Breast epithelium (tissue), 4 donors: ENCODE measurements at regions not wholly inside any gene's neighbourhood (a gene's known extent, or its start where the extent isn't known, plus 50 kb on each side); places are given as distances from the start of the nearest gene placed in this dataset.

Experiments
- DNase-seq, 2 donors: peaks; one replicate each; pipeline ENCODE4 v3.0.0-alpha.2; 2019; ENCODE audit warnings: low spot score in 2 of 2
- H3K27ac ChIP-seq, 2 donors: fragments of 200-600 bp; sonication (generic) in 1 of 2; one replicate each; pipeline ENCODE4 v1.5.1; 2016 to 2019; ENCODE audit warnings: mild to moderate bottlenecking in 1 of 2
- H3K27me3 ChIP-seq, 2 donors: fragments of 200-600 bp; sonication (generic) in 1 of 2; one replicate each; pipeline versions ENCODE4 v1.5.1 to v1.6.0; 2017 to 2019; ENCODE audit warnings: control low read depth in 1 of 2, mild to moderate bottlenecking in 1 of 2
- H3K36me3 ChIP-seq: fragments of 200-600 bp; one replicate; pipeline ENCODE4 v1.5.1; 2019
- H3K4me1 ChIP-seq, 2 donors: fragments of 200-600 bp; sonication (generic); one replicate each; pipeline ENCODE4 v1.5.1; 2016 to 2019; ENCODE audit warnings: control low read depth in 1 of 2
- H3K4me3 ChIP-seq, 3 donors: fragments of 200-600 bp; sonication (generic); 1 replicate in 2 of 3; 2 replicates in 1 of 3; pipeline ENCODE4 v1.5.1; 2016 to 2019; ENCODE audit warnings: mild to moderate bottlenecking in 3 of 3, moderate library complexity in 2 of 3
- H3K9me3 ChIP-seq, 2 donors: fragments of 200-600 bp; sonication (generic) in 1 of 2; one replicate each; pipeline ENCODE4 v1.5.1; 2016 to 2019; ENCODE audit warnings: control low read depth in 1 of 2
- CTCF ChIP-seq, 3 donors: fragments of 450-650 bp; IDR thresholded peaks; one replicate each; pipeline ENCODE4 v1.5.1; 2016 to 2017; ENCODE audit warnings: antibody characterized with exemption in 3 of 3, mild to moderate bottlenecking in 3 of 3, moderate library complexity in 3 of 3
- POLR2A ChIP-seq: fragments of 450-650 bp; IDR thresholded peaks from one replicate; pipeline ENCODE4 v1.6.1; 2016; ENCODE audit warnings: antibody characterized with exemption, mild to moderate bottlenecking, moderate library complexity
- POLR2AphosphoS5 ChIP-seq, 3 donors: sonication (generic); formaldehyde crosslinking; IDR thresholded peaks; one replicate each; pipeline ENCODE4 v1.6.1; 2017; ENCODE audit warnings: antibody characterized with exemption in 3 of 3
- intact Hi-C: fragments of 100-400 bp; cut with DNase I; formaldehyde crosslinking; loops from one replicate; pipeline ENCODE4 v1.15.1; 2023; ENCODE audit warnings: low total_unique reads

GRCh38 chr5:126263591-126264184 is 159.5 kb upstream of the GRAMD2B start:
- TF ChIP-seq CTCF (IDR thresholded peaks at IDR 0.05) (no peak), POLR2AphosphoS5 (IDR thresholded peaks at IDR 0.05) (no peak), POLR2A (no peak)
- Histone ChIP-seq H3K36me3 (no peaks in the 10 kb centered on the region), H3K4me3 (no peak overlapping the region), H3K27ac (no peak overlapping the region), H3K9me3 (peaks cover 9 to 10% of the 10 kb centered on the region in 2 donors), H3K4me1 (no peaks in the 10 kb centered on the region), H3K27me3 (no peaks in the 10 kb centered on the region)
- intact Hi-C loops = no loop called here
- DNase-seq = no peak

- DNase-seq = peak in 1 of 2 donors; percentile 53
- intact Hi-C loops = no loop called here
- Histone ChIP-seq H3K9me3 (peaks cover 0 to 5% of the 10 kb centered on the region in 2 donors), H3K4me3 (no peak overlapping the region), H3K36me3 (no peaks in the 10 kb centered on the region), H3K4me1 (no peaks in the 10 kb centered on the region), H3K27me3 (no peaks in the 10 kb centered on the region), H3K27ac (no peak overlapping the region)
- no peak for TF ChIP-seq POLR2A
- TF ChIP-seq POLR2AphosphoS5 (IDR thresholded peaks at IDR 0.05) = no peak
- TF ChIP-seq CTCF (IDR thresholded peaks at IDR 0.05) = no peak
Observed at GRCh38 chr5:126265917-126266316, 157.3 kb upstream of the GRAMD2B start.

GRCh38 chr5:126267438-126267837 is 155.8 kb upstream of the GRAMD2B start:
- intact Hi-C loops = no loop called here
- TF ChIP-seq POLR2A = no peak
- TF ChIP-seq CTCF (IDR thresholded peaks at IDR 0.05) = no peak
- TF ChIP-seq POLR2AphosphoS5 (IDR thresholded peaks at IDR 0.05) = no peak
- H3K4me3 ChIP-seq = no peak overlapping the region
- H3K9me3 ChIP-seq = peaks cover 0 to 4% of the 10 kb centered on the region in 2 donors
- no peak overlapping the region for H3K27ac ChIP-seq
- no peaks in the 10 kb centered on the region for H3K27me3 ChIP-seq
- H3K36me3 ChIP-seq = no peaks in the 10 kb centered on the region
- no peaks in the 10 kb centered on the region for H3K4me1 ChIP-seq
- no peak for DNase-seq

- no peaks in the 10 kb centered on the region for H3K9me3 ChIP-seq
- H3K27ac ChIP-seq = no peak overlapping the region
- intact Hi-C loops = no loop called here
- H3K4me3 ChIP-seq = no peak overlapping the region
- TF ChIP-seq POLR2AphosphoS5 (IDR thresholded peaks at IDR 0.05) (no peak), POLR2A (no peak)
- DNase-seq = no peak
- H3K4me1 ChIP-seq = no peaks in the 10 kb centered on the region
- no peaks in the 10 kb centered on the region for H3K36me3 ChIP-seq
- H3K27me3 ChIP-seq = no peaks in the 10 kb centered on the region
Observed at GRCh38 chr5:126268697-126269315, 154.4 kb upstream of the GRAMD2B start.

GRCh38 chr5:126269511-126269910 is 153.7 kb upstream of the GRAMD2B start:
- H3K9me3 ChIP-seq = no peaks in the 10 kb centered on the region
- no peak overlapping the region for H3K4me3 ChIP-seq
- intact Hi-C loops = no loop called here
- H3K36me3 ChIP-seq = no peaks in the 10 kb centered on the region
- no peaks in the 10 kb centered on the region for H3K4me1 ChIP-seq
- H3K27ac ChIP-seq = no peak overlapping the region
- no peak for TF ChIP-seq POLR2AphosphoS5 (IDR thresholded peaks at IDR 0.05)
- DNase-seq = no peak
- no peaks in the 10 kb centered on the region for H3K27me3 ChIP-seq

- no peaks in the 10 kb centered on the region for H3K36me3 ChIP-seq
- no peak for TF ChIP-seq POLR2A
- no peak for TF ChIP-seq POLR2AphosphoS5 (IDR thresholded peaks at IDR 0.05)
- no peak for TF ChIP-seq CTCF (IDR thresholded peaks at IDR 0.05)
- no peaks in the 10 kb centered on the region for H3K27me3 ChIP-seq
- H3K27ac ChIP-seq = no peak overlapping the region
- no peaks in the 10 kb centered on the region for H3K9me3 ChIP-seq
- intact Hi-C loops = no loop called here
- DNase-seq = no peak
- no peak overlapping the region for H3K4me3 ChIP-seq
- no peaks in the 10 kb centered on the region for H3K4me1 ChIP-seq
Observed at GRCh38 chr5:126271141-126271540, 152.1 kb upstream of the GRAMD2B start.
